Effector memory CD4-positive, alpha-beta T cell (primary cell): ENCODE measurements at regions not wholly inside any gene's neighbourhood (a gene's known extent, or its start where the extent isn't known, plus 50 kb on each side); places are given as distances from the start of the nearest gene placed in this dataset.

Experiments
- DNase-seq, 3 donors: peaks; one replicate each; pipeline ENCODE4 v3.0.0-alpha.2; 2020
- H3K27ac ChIP-seq: 2 replicates; pipeline ENCODE4 v1.7.0; 2013; ENCODE audit warnings: mild to moderate bottlenecking, low read length, moderate library complexity; ENCODE audit not compliant: insufficient read depth, poor library complexity, severe bottlenecking
- H3K27me3 ChIP-seq: replicated peaks from 2 replicates; pipeline ENCODE4 v1.7.0; 2013; ENCODE audit warnings: mild to moderate bottlenecking, low read length; ENCODE audit not compliant: insufficient read depth, control insufficient read depth, poor library complexity, severe bottlenecking
- H3K36me3 ChIP-seq: 2 replicates; pipeline ENCODE4 v1.7.0; 2013; ENCODE audit warnings: mild to moderate bottlenecking, low read length, moderate library complexity; ENCODE audit not compliant: control insufficient read depth, insufficient read depth
- H3K4me1 ChIP-seq: 2 replicates; pipeline ENCODE4 v1.7.0; 2013; ENCODE audit warnings: low read length, mild to moderate bottlenecking; ENCODE audit not compliant: control insufficient read depth, insufficient read depth, poor library complexity, severe bottlenecking
- H3K4me3 ChIP-seq: 2 replicates; pipeline ENCODE4 v1.7.0; 2013; ENCODE audit warnings: low read length, low read depth, mild to moderate bottlenecking; ENCODE audit not compliant: insufficient read depth, poor library complexity, severe bottlenecking
- H3K9me3 ChIP-seq: 2 replicates; pipeline ENCODE4 v1.7.0; 2013; ENCODE audit warnings: mild to moderate bottlenecking, low read length, moderate library complexity; ENCODE audit not compliant: control insufficient read depth

- no peak overlapping the region for H3K27ac ChIP-seq
- no peaks in the 10 kb centered on the region for H3K4me1 ChIP-seq
- no peak for DNase-seq
- H3K9me3 ChIP-seq, result no peaks in the 10 kb centered on the region
- H3K27me3 ChIP-seq, result no peaks in the 10 kb centered on the region
- no peaks in the 10 kb centered on the region for H3K36me3 ChIP-seq
- H3K4me3 ChIP-seq, result no peak overlapping the region
These were observed 107.6 kb upstream of the OSR1 start for GRCh38 chr2:19465978-19466377.

GRCh38 chr2:19462256-19462645 lies 103.8 kb upstream of the OSR1 start:
- H3K27me3 ChIP-seq, result no peaks in the 10 kb centered on the region
- no peaks in the 10 kb centered on the region for H3K36me3 ChIP-seq
- no peaks in the 10 kb centered on the region for H3K9me3 ChIP-seq
- no peak for DNase-seq
- H3K4me1 ChIP-seq, result no peaks in the 10 kb centered on the region
- H3K4me3 ChIP-seq, result no peak overlapping the region
- H3K27ac ChIP-seq, result no peak overlapping the region

GRCh38 chr2:19461504-19462255 lies 103.3 kb upstream of the OSR1 start:
- no peaks in the 10 kb centered on the region for H3K27me3 ChIP-seq
- DNase-seq, result no peak
- no peak overlapping the region for H3K27ac ChIP-seq
- H3K36me3 ChIP-seq, result no peaks in the 10 kb centered on the region
- H3K9me3 ChIP-seq, result no peaks in the 10 kb centered on the region
- no peaks in the 10 kb centered on the region for H3K4me1 ChIP-seq
- H3K4me3 ChIP-seq, result no peak overlapping the region

- Histone ChIP-seq H3K27me3 (no peaks in the 10 kb centered on the region), H3K27ac (no peak overlapping the region), H3K9me3 (no peaks in the 10 kb centered on the region), H3K4me1 (no peaks in the 10 kb centered on the region), H3K4me3 (no peak overlapping the region), H3K36me3 (no peaks in the 10 kb centered on the region)
- DNase-seq, result no peak
These were observed 102.3 kb upstream of the OSR1 start for GRCh38 chr2:19460761-19461160.

- Histone ChIP-seq H3K36me3 (no peaks in the 10 kb centered on the region), H3K27me3 (no peaks in the 10 kb centered on the region), H3K4me1 (no peaks in the 10 kb centered on the region), H3K4me3 (no peak overlapping the region), H3K27ac (no peak overlapping the region), H3K9me3 (no peaks in the 10 kb centered on the region)
- DNase-seq, result no peak
These were observed 100.1 kb upstream of the OSR1 start for GRCh38 chr2:19458427-19459003.

GRCh38 chr2:19457809-19458208 lies 99.4 kb upstream of the OSR1 start:
- no peaks in the 10 kb centered on the region for H3K27me3 ChIP-seq
- H3K27ac ChIP-seq, result no peak overlapping the region
- no peaks in the 10 kb centered on the region for H3K36me3 ChIP-seq
- no peak overlapping the region for H3K4me3 ChIP-seq
- H3K9me3 ChIP-seq, result no peaks in the 10 kb centered on the region
- DNase-seq, result no peak
- H3K4me1 ChIP-seq, result no peaks in the 10 kb centered on the region

- Histone ChIP-seq H3K9me3 (no peaks in the 10 kb centered on the region), H3K36me3 (no peaks in the 10 kb centered on the region), H3K27me3 (no peaks in the 10 kb centered on the region), H3K27ac (no peak overlapping the region), H3K4me1 (no peaks in the 10 kb centered on the region), H3K4me3 (no peak overlapping the region)
- no peak for DNase-seq
These were observed 98.4 kb upstream of the OSR1 start for GRCh38 chr2:19456705-19457309.

GRCh38 chr2:19454125-19454524 lies 95.7 kb upstream of the OSR1 start:
- Histone ChIP-seq H3K27me3 (no peaks in the 10 kb centered on the region), H3K4me1 (no peaks in the 10 kb centered on the region), H3K36me3 (no peaks in the 10 kb centered on the region), H3K27ac (no peak overlapping the region), H3K4me3 (no peak overlapping the region), H3K9me3 (no peaks in the 10 kb centered on the region)
- DNase-seq, result no peak

GRCh38 chr2:19442731-19443130 lies 84.3 kb upstream of the OSR1 start:
- H3K9me3 ChIP-seq, result no peaks in the 10 kb centered on the region
- H3K27me3 ChIP-seq, result no peaks in the 10 kb centered on the region
- H3K4me3 ChIP-seq, result no peak overlapping the region
- DNase-seq, result no peak
- H3K27ac ChIP-seq, result no peak overlapping the region
- H3K4me1 ChIP-seq, result no peaks in the 10 kb centered on the region
- no peaks in the 10 kb centered on the region for H3K36me3 ChIP-seq

GRCh38 chr2:19439081-19439480 lies 80.7 kb upstream of the OSR1 start:
- Histone ChIP-seq H3K4me3 (no peak overlapping the region), H3K36me3 (no peaks in the 10 kb centered on the region), H3K27me3 (no peaks in the 10 kb centered on the region), H3K9me3 (no peaks in the 10 kb centered on the region), H3K27ac (no peak overlapping the region), H3K4me1 (no peaks in the 10 kb centered on the region)
- no peak for DNase-seq
